HG03060 (cell line): ENCODE measurements at regions not wholly inside any gene's neighbourhood (a gene's known extent, or its start where the extent isn't known, plus 50 kb on each side); places are given as distances from the start of the nearest gene placed in this dataset.

Experiments used
- ATAC-seq: cut with Tn5 transposase; IDR thresholded peaks from one replicate; pipeline ENCODE4 v1.9.1; 2021; ENCODE audit warnings: low read depth, moderate number of reproducible peaks; ENCODE audit not compliant: unreplicated experiment

- no peak for ATAC-seq
Observed at GRCh38 chr7:24469118-24469517, 104.1 kb upstream of the PALS2 start.

- ATAC-seq = no peak
Observed at GRCh38 chr7:24472093-24472492, 101.2 kb upstream of the PALS2 start.

DNA sequence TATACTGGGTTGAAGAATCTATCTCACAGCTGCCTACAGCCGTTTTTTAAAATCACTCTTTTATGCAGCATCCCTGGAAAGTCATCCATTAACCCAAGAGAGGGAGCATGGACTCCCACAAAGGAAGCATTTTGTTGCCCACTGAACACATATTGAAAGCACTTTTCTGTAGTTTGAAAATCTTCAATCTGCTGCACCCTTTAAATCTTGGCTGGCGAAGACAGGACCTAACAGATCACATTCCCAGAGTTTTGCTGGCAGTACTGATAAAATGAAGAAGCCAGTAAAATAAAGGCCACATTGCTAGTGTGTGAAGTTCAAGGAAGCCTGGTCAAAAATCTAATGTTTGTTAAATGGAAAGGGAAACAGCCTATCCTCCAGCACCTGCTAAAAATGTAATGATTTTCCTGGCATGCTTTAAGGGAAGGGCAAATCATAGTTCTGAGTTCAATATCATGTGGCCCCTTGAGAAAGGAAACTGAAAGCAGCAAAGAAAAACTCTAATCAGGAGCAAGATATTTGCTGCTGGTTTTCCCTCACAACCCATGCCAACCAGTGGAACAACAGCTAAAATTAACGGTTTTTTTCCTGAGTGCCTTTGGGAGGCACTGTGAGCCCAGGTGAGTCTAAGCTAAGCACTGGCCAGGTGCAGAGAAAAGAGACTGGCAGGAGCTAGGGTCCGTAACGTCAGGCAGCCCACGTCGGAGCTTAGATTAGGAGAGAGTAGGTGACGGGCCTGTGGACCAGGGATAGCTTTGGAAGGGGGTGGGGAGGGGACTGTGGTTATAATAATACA, 97.9 kb upstream of the PALS2 start:
- ATAC-seq = no peak

GRCh38 chr7:24476227-24476626, 97.0 kb upstream of the PALS2 start:
- ATAC-seq = no peak

GRCh38 chr7:24477398-24478136, 95.7 kb upstream of the PALS2 start:
- no peak for ATAC-seq

DNA sequence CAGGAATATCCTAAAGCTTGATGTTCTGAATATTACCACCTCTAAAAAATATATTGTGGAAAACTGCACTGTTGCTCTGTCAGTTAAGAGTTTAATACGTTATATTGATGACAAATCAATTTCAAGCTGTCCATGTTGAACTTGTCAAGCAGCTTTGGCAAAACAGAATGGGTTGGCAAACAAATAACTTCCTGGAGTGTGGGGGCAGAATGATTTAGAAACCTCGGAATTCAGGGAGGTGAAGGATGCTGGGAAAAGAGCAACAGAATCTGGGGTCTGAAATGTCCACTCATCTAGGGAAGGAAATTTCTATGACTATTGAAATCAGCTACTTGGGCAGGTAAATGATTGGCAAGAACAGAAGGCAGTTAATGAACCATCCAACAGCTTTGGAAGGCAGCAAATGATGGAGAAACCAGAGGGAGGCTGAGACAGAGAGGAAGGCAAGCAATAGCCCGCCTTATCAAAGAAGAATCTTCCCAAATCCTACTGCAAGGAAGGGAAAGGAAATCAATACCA, 95.1 kb upstream of the PALS2 start:
- no peak for ATAC-seq

DNA sequence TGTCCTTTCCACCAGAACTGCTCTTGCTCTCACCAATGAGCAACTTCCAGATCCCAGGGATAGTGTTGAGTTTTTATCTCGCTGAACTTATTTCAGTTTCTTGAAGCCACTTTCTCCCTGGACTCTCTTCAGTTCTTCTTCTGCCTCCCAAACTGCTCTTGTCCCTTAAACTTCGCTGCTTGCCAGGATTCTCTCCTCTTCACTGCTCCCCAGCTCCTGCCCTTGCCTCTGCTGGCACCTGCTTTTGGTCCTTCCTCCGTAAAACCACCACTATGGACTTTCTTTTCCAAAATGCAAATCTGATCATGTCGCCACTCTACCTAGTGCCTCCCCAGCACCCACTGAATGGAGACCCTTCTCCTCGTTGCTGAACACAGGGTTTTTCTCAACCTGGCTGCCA, 92.8 kb upstream of the PALS2 start:
- no peak for ATAC-seq

DNA sequence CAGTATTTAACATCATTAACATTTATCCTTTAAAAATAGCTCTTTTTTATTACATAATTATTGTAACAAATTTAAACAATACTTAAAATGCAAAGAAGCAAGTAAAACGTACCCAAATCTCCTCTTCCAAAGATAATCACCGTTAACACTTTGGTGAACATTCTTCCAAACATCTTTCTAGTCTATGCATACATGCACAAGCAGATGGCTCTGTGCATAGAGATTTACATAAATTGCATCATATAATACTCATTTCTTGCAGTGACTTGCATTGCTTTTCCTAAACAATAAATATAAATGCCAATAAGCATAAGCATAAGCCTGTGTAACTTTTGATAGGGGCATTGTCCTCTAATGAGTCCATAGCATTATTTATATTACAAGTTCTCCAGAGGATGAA, 89.4 kb upstream of the PALS2 start:
- ATAC-seq = no peak

- no peak for ATAC-seq
Observed at GRCh38 chr7:24492576-24492975, 80.7 kb upstream of the PALS2 start.

DNA sequence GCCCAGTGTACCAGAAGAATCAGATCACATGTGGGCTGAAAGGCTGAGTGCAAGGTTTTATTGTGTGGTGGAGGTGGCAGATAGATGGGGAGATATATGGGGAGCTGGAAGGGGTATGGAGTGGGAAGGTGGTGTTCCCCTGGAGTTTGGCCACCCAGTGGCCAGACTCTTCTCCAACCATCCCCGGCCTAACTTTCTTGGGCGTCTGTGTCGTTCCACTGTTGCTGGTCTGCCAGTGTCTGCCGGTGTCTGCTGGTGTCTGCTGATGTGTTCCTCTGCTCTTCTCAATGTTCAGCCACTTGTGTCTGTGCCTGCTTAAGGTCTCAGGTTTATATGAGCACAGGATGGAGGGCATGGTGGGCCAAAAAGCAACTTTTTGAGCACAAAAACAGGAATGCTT, 78.4 kb upstream of the PALS2 start:
- no peak for ATAC-seq

GRCh38 chr7:24496036-24496435, 77.2 kb upstream of the PALS2 start:
- no peak for ATAC-seq

- no peak for ATAC-seq
Observed at GRCh38 chr7:24498439-24498838, 74.8 kb upstream of the PALS2 start.

GRCh38 chr7:24499871-24500270, 73.4 kb upstream of the PALS2 start:
- ATAC-seq = no peak

GRCh38 chr7:24500599-24500998, 72.7 kb upstream of the PALS2 start:
- ATAC-seq = no peak

DNA sequence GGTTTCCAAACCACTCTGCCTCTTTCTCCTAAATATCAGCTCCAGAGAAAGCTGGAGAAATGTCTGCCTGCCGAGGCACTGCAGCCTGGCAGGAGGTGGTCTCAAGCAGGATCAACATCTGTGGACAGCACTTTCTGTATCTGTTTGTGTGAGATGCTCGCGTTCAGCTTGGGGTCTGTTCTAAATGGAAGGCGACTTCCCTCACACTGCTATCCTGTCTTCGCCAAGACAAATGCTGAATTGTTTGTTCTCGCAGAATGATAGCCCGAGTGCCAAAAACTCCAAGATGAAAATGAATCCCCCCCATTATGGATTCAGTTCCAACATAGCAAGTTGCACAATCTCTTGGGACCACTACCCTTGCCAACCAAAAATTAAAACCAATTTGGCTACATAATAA, 72.2 kb upstream of the PALS2 start:
- ATAC-seq = no peak

GRCh38 chr7:24501443-24502134, 71.7 kb upstream of the PALS2 start:
- no peak for ATAC-seq

DNA sequence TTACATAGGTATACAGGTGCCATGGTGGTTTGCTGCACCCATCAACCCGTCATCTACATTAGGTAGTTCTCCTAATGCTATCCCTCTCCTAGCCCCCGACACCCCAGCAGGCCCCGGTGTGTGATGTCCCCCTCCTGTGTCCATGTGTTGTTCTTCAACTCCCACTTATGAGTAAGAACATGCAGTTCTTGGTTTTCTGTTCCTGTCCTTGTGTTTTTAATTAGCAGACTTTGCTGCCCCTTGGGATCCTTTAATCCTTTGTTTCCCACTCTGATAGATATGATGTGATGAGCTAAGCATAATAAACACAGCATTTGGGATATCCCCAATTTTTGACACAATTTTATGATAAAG, 71.1 kb upstream of the PALS2 start:
- ATAC-seq = no peak

- no peak for ATAC-seq
Observed at GRCh38 chr7:24503506-24503905, 69.7 kb upstream of the PALS2 start.

- ATAC-seq = no peak
Observed at GRCh38 chr7:24504040-24504439, 69.2 kb upstream of the PALS2 start.

DNA sequence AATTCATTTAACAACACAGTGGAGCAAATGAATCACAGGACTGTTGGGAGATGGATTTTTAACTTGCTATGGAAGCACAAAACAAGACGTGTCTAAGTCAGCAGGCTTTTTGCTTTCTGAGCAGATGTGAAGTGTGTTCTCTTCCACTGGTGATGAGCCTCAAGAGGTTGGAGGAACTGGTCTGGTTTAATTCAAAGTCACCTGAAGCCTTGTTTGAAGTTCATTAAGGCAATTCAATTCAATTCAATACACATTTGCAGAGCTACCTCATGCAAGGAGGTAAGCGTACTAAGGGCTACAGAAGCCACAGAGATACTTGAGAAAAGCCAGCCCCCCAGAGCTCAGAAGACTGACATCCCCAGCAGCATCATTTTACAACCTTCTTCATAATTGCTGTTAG, 68.4 kb upstream of the PALS2 start:
- ATAC-seq = no peak

DNA sequence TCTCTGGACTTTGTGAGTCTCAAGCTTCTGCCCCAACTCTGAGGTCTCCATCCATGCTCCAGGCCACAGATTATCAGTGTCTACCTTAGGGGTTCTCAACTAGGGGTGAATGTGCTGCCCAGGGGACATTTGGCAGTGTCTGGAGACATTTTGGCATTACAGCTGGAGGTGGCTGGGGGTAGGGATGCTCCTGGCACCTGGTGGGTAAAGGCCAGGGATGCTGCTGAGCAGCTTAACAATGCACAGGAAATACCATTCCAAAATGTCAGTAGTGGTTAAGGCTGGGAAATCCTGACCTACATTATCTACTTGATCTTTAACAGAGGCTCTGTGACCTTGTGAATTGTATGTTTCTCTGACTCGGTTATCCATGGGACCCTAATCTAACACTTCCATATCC, 67.3 kb upstream of the PALS2 start:
- ATAC-seq = no peak
